IMR-90 (cell line): ENCODE measurements at regions not wholly inside any gene's neighbourhood (a gene's known extent, or its start where the extent isn't known, plus 50 kb on each side); places are given as distances from the start of the nearest gene placed in this dataset.

Source experiments
- ATAC-seq: fragments of 200-7000 bp; cut with Tn5 transposase; 2 replicates; pipeline ENCODE4 v1.9.1; 2020; ENCODE audit warnings: low read depth, mild to moderate bottlenecking, moderate library complexity
- BruUV-seq: library from RNA; stranded (reverse); fragments of 400-500 nt; replicated peaks from 2 replicates; lab custom pipeline; 2021; lab: Mats Ljungman, UMichigan
- CTCF ChIA-PET: fragments of 300-600 bp; formaldehyde crosslinking; extraction: SDS; loops from one replicate; lab custom pipeline; 2021; ENCODE audit warnings: antibody characterized with exemption; lab: Yijun Ruan, JAX
- POLR2A ChIA-PET: fragments of 300-600 bp; sonication (Branson Sonifier 250); formaldehyde crosslinking; loops from one replicate; lab custom pipeline; 2022; ENCODE audit warnings: antibody characterized with exemption; ENCODE audit not compliant: unreplicated experiment; lab: Charles Lee
- DNase-seq: peaks from one replicate; pipeline ENCODE4 v3.0.0; 2013
- H2AFZ ChIP-seq: replicated peaks from 2 replicates; pipeline ENCODE3; 2013; ENCODE audit warnings: low read length, mild to moderate bottlenecking; ENCODE audit not compliant: poor library complexity
- H2AK5ac ChIP-seq: 2 replicates; pipeline ENCODE4 v1.6.1; 2013; ENCODE audit warnings: low read depth, low read length, inconsistent platforms
- H2AK9ac ChIP-seq: replicated peaks from 2 replicates; pipeline ENCODE3; 2013; ENCODE audit warnings: mild to moderate bottlenecking, low read depth, low read length, moderate library complexity; ENCODE audit not compliant: poor library complexity
- H2BK120ac ChIP-seq: 2 replicates; pipeline ENCODE4 v1.6.1; 2013; ENCODE audit warnings: low read depth, low read length, inconsistent platforms
- H2BK15ac ChIP-seq: 3 replicates; pipeline ENCODE4 v1.6.1; 2013; ENCODE audit warnings: low read depth, low read length, inconsistent platforms
- H2BK20ac ChIP-seq: 2 replicates; pipeline ENCODE4 v1.6.1; 2013; ENCODE audit warnings: low read depth, mild to moderate bottlenecking, inconsistent platforms, low read length, moderate library complexity
- H2BK5ac ChIP-seq: 2 replicates; pipeline ENCODE4 v1.6.1; 2013; ENCODE audit warnings: mild to moderate bottlenecking, low read depth, low read length, inconsistent platforms; ENCODE audit not compliant: poor library complexity, severe bottlenecking
- H3K14ac ChIP-seq: replicated peaks from 2 replicates; pipeline ENCODE4 v1.6.1; 2013; ENCODE audit warnings: low read depth, low read length, inconsistent platforms
- H3K18ac ChIP-seq: 2 replicates; pipeline ENCODE4 v1.6.1; 2013; ENCODE audit warnings: low read depth, low read length, control low read depth
- H3K23ac ChIP-seq: 2 replicates; pipeline ENCODE4 v1.6.1; 2013; ENCODE audit warnings: low read depth, low read length, inconsistent platforms
- H3K27ac ChIP-seq: 2 replicates; pipeline ENCODE4 v1.5.1; 2013; ENCODE audit warnings: mild to moderate bottlenecking, control low read depth, low read length; ENCODE audit not compliant: insufficient read depth
- H3K27me3 ChIP-seq: 2 replicates; pipeline ENCODE4 v1.6.1; 2013; ENCODE audit warnings: low read length; ENCODE audit not compliant: control insufficient read depth, insufficient read depth
- H3K36me3 ChIP-seq: 2 replicates; pipeline ENCODE4 v1.6.1; 2013; ENCODE audit warnings: low read length, mixed read lengths; ENCODE audit not compliant: control insufficient read depth, insufficient read depth
- H3K4ac ChIP-seq: 2 replicates; pipeline ENCODE4 v1.6.1; 2013; ENCODE audit warnings: low read depth, low read length, inconsistent platforms
- H3K4me1 ChIP-seq: 2 replicates; pipeline ENCODE4 v1.6.1; 2013; ENCODE audit warnings: low read length, mixed read lengths; ENCODE audit not compliant: control insufficient read depth, insufficient read depth
- H3K4me2 ChIP-seq: 2 replicates; pipeline ENCODE4 v1.6.1; 2013; ENCODE audit warnings: low read depth, mild to moderate bottlenecking, control low read depth, low read length, moderate library complexity
- H3K4me3 ChIP-seq: 2 replicates; pipeline ENCODE4 v1.5.1; 2013; ENCODE audit warnings: low read depth, mild to moderate bottlenecking, control low read depth, low read length, moderate library complexity; ENCODE audit not compliant: insufficient read depth
- H3K56ac ChIP-seq: 2 replicates; pipeline ENCODE4 v1.6.1; 2013; ENCODE audit warnings: low read length, inconsistent platforms; ENCODE audit not compliant: insufficient read depth; ENCODE audit errors: extremely low read depth
- H3K79me1 ChIP-seq, 2 experiments: 2 replicates each; pipeline ENCODE4 v1.6.1; 2013; ENCODE audit warnings: low read length in 2 of 2, inconsistent platforms in 1 of 2, low read depth in 1 of 2
- H3K9ac ChIP-seq: 2 replicates; pipeline ENCODE4 v1.6.1; 2013; ENCODE audit warnings: low read depth, low read length, control low read depth
- H3K9me1 ChIP-seq: 2 replicates; pipeline ENCODE4 v1.6.1; 2013; ENCODE audit warnings: low read length, inconsistent platforms; ENCODE audit not compliant: insufficient read depth
- H3K9me3 ChIP-seq: 2 replicates; pipeline ENCODE4 v1.6.1; 2013; ENCODE audit warnings: low read length; ENCODE audit not compliant: control insufficient read depth, insufficient read depth
- H4K20me1 ChIP-seq: 2 replicates; pipeline ENCODE4 v1.6.1; 2013; ENCODE audit warnings: low read length, inconsistent platforms; ENCODE audit not compliant: insufficient read depth
- H4K5ac ChIP-seq: 2 replicates; pipeline ENCODE4 v1.6.1; 2013; ENCODE audit warnings: mild to moderate bottlenecking, low read depth, low read length, control low read depth
- H4K8ac ChIP-seq, 2 experiments: 2 replicates each; pipeline ENCODE4 v1.6.1; 2013; ENCODE audit warnings: low read depth in 2 of 2, low read length in 2 of 2, control low read depth in 1 of 2, inconsistent platforms in 1 of 2
- H4K91ac ChIP-seq: 2 replicates; pipeline ENCODE4 v1.6.1; 2013; ENCODE audit warnings: low read depth, low read length, inconsistent platforms; ENCODE audit not compliant: insufficient read depth
- BHLHE40 ChIP-seq: fragments of 150-350 bp; IDR thresholded peaks from 2 replicates; pipeline ENCODE4 v1.6.1; 2016; ENCODE audit warnings: mild to moderate bottlenecking, low read depth, low read length
- CHD1 ChIP-seq: IDR thresholded peaks from 2 replicates; pipeline ENCODE4 v1.6.1; 2012; ENCODE audit warnings: low read depth, low read length, improper control_type of control experiment
- CTCF ChIP-seq: conservative IDR thresholded peaks from 2 replicates; pipeline ENCODE4 v1.5.1; 2012; ENCODE audit warnings: mild to moderate bottlenecking, low read depth, low read length, improper control_type of control experiment
- MAZ ChIP-seq: IDR thresholded peaks from 2 replicates; pipeline ENCODE4 v1.6.1; 2012; ENCODE audit warnings: low read depth, mild to moderate bottlenecking, low read length, improper control_type of control experiment, moderate library complexity, borderline replicate concordance
- MXI1 ChIP-seq: IDR thresholded peaks from 2 replicates; pipeline ENCODE4 v1.6.1; 2012; ENCODE audit warnings: low read depth, mild to moderate bottlenecking, low read length, moderate library complexity, borderline replicate concordance
- POLR2A ChIP-seq: IDR thresholded peaks from 2 replicates; pipeline ENCODE4 v1.6.1; 2012; ENCODE audit warnings: mild to moderate bottlenecking, low read depth, low read length
- RAD21 ChIP-seq: IDR thresholded peaks from 2 replicates; pipeline ENCODE4 v1.6.1; 2012; ENCODE audit warnings: low read length, improper control_type of control experiment
- RCOR1 ChIP-seq: IDR thresholded peaks from 2 replicates; pipeline ENCODE4 v1.6.1; 2012; ENCODE audit warnings: mild to moderate bottlenecking, low read length, improper control_type of control experiment; ENCODE audit not compliant: insufficient replicate concordance
- RFX5 ChIP-seq: IDR thresholded peaks from 2 replicates; pipeline ENCODE4 v1.8.0; 2012; ENCODE audit warnings: low read depth, mild to moderate bottlenecking, low read length, moderate library complexity
- WGBS, 2 experiments: methylation state at CpG; one replicate each; pipeline versions ENCODE4 v1.1.5 to v1.1.7; 2013; ENCODE audit warnings: missing lambda C conversion rate in 2 of 2; ENCODE audit not compliant: insufficient read length in 1 of 2; ENCODE audit errors: extremely low coverage in 2 of 2; 5-methylcytosine and 5-hydroxymethylcytosine counted together
- dilution Hi-C: fragments of 300-500 bp; cut with HindIII; formaldehyde crosslinking; loops from one replicate; pipeline ENCODE4 v1.14.3; 2018; ENCODE audit warnings: low sequenced_read_pairs; ENCODE audit not compliant: unreplicated experiment
- in situ Hi-C: fragments of 300-500 bp; cut with MboI; formaldehyde crosslinking; loops from 3 replicates; pipeline ENCODE4 v1.14.3; 2019; ENCODE audit warnings: low sequenced_read_pairs, inconsistent platforms, mixed read lengths
- intact Hi-C: fragments of 100-400 bp; cut with micrococcal nuclease; formaldehyde crosslinking; loops from 2 replicates; pipeline ENCODE4 v1.10.0; 2022

- Histone ChIP-seq H3K4me2 (peak overlapping the region; percentile 27; the same call in 1 of the 2 replicates), H2BK15ac (peak overlapping the region; percentile 55; the same call in 2 of the 3 replicates), H3K36me3 (no peaks in the 10 kb centered on the region), H2AK9ac (no peak overlapping the region), H3K27me3 (no peaks in the 10 kb centered on the region), H3K4me1 (peaks cover 7% of the 10 kb centered on the region; the same call in 1 of the 2 replicates), H2BK20ac (peak overlapping the region; percentile 87; the same call in 1 of the 2 replicates), H3K14ac (peak overlapping the region; percentile 28), H3K23ac (peak overlapping the region; percentile 34; the same call in 1 of the 2 replicates), H3K18ac (peak overlapping the region; percentile 38; the same call in 1 of the 2 replicates), H2AK5ac (peak overlapping the region; percentile 59; the same call in 1 of the 2 replicates), H3K27ac (peak overlapping the region; percentile 45; the same call in 1 of the 2 replicates), H2BK5ac (peak overlapping the region; percentile 90), H3K9me1 (no peaks in the 10 kb centered on the region), H4K91ac (peak overlapping the region; percentile 29; the same call in 1 of the 2 replicates), H3K9ac (no peak overlapping the region), H3K4me3 (no peak overlapping the region), H3K56ac (no peak overlapping the region), H4K5ac (peak overlapping the region; percentile 38; the same call in 1 of the 2 replicates), H4K8ac (peak overlapping the region; percentile 68 to 82; a peak in 3 of 4 replicates), H4K20me1 (no peaks in the 10 kb centered on the region), H3K79me1 (peaks cover 8 to 14% of the 10 kb centered on the region in 2 experiments; a peak in 2 of 4 replicates), H2BK120ac (peak overlapping the region; percentile 75), H3K4ac (peak overlapping the region; percentile 39; the same call in 1 of the 2 replicates), H3K9me3 (no peaks in the 10 kb centered on the region), H2AFZ (no peak overlapping the region)
- no TSS peak for BruUV-seq
- peak; percentile 46 for DNase-seq
- in situ Hi-C loops (no loop called here), dilution Hi-C loops (no loop called here), intact Hi-C loops (no loop called here)
- CTCF ChIA-PET, result no interaction called here
- TF ChIP-seq RAD21 (no peak), CTCF (no peak), RCOR1 (no peak), BHLHE40 (no peak), POLR2A (no peak), MXI1 (no peak), CHD1 (no peak), RFX5 (no peak), MAZ (no peak; the same call in 1 of the 2 replicates)
- POLR2A ChIA-PET, result no interaction called here
- ATAC-seq, result no peak
- no CpG with 5 or more reads among the region's 3 CpGs for WGBS, 2 experiments
These were observed 115.2 kb downstream of the TES start for GRCh38 chr7:116325517-116325916.
